GM21717 (cell line): ENCODE measurements at regions not wholly inside any gene's neighbourhood (a gene's known extent, or its start where the extent isn't known, plus 50 kb on each side); places are given as distances from the start of the nearest gene placed in this dataset.
A peak's percentile ranks its signal among the peaks of the same experiment; 100 is the strongest.
"Not testable (repeated sequence)": the region's sequence is repeated elsewhere in the genome, so short reads cannot be mapped to it uniquely, and the experiment has no call there.

Source experiments
- ATAC-seq: cut with Tn5 transposase; IDR thresholded peaks from one replicate; pipeline ENCODE4 v1.9.1; 2021; ENCODE audit warnings: mild to moderate bottlenecking, moderate library complexity; ENCODE audit not compliant: unreplicated experiment

DNA sequence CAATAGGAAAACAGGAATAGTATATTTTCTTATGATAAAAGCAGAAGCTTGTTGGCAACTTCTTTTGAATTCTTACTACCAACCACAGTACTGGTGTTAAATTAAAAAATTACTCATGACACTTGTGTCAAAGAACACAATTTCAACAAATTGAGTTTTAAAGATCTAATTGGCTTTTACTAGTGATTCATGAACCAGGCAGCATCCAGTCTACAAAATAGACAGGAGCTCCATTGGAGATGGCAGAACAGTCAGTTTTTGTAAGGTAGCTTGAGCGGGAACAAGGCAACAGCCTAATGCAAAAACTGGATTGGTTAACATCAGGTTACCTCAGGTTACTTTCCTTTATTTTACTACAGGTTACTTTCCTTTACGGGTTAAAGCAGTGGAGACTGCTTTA lies 181.3 kb upstream of the THBS1 start:
- no peak for ATAC-seq

DNA sequence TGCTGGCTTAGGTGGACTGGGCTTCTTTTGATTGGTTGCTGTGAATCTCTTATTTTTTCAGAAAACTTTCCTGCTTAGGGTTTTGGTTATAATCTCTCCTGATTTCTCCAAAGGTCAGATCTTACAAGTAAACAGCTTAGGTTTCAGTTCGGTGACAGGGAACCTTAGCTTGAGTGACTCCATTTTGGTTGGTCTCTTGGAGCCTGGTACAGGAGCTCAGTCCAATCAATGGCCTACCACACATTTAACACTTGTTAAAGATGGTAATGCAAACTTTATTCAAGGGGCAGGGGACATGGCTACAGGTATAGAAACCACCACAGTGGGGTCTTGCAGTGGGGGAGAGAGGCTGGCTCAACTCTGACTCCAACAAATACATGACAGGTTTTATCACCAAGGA lies 180.9 kb upstream of the THBS1 start:
- ATAC-seq = no peak

DNA sequence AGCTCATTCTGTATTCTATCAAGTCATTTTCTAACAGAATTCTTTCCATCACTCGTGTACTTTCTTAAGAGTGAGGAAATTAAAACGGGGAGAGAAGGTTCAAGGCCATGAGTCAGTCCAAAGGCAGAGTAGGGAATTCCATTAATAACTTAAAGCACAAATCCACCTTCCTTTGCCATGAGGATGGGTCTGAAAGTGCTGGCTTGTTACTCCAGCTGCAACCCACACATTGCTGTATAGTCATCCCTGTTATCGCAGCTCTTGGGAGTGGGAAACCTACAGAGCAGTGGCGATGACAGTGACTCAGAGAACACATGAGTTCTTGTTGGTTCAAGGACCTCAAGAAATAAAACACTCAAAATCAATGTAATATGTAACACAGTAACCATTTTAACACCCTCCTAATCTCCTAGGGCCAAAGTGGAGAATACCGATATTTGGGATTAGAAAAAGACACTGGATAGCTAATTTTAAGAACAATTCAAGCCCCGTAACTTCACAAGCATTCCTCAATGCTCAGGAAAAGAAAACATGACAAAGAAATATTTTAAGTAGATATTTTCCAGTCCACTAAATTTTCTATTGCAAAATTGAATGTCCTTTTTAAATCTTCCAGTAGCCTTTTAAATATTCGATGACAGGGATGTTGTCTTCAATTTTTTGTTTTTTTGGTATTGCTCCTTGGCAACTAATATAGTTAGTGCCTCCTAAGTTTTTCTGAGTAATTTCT lies 179.9 kb upstream of the THBS1 start:
- no peak for ATAC-seq

DNA sequence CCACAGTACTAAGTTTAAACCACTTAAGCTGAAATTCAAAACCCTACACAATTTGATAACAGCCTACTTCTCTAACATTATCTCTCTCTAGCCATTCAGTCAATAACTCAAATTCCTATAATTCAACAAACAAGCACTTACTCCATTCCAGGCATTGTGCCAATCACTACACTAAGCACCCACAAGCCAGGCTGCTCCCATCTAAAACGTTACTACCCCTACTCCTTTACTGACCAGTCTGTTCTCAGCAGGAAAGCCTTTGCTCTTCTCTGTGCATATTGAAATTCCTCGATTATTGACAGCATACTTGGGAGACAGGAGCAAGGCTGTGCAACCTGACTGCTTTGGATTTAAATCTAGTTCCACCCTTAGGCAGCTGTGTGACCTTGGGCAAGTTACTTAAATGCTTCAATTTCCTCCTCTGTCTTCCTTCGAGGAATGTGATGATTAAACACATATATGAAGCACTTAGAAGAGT lies 177.2 kb upstream of the THBS1 start:
- ATAC-seq = no peak

DNA sequence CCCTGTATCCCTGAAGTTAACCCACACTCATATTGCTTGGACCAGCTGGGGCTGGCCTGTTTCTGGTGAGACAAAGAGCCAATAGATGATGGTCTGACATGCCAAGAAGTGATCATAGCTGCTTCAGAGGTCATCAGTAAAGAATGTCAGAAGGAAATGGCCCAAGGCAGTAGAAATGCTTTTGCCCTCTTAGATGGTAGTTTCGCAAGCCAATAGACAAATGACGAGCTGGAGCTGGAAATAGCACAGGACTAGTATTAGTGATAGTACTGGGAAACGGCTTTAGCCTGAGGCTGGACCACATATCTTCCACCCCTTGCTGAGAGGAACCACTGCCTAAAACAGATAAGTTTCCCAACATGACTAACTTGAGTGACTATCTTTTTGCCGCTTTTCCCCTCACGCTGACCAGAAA lies 176.1 kb upstream of the THBS1 start:
- ATAC-seq = no peak

DNA sequence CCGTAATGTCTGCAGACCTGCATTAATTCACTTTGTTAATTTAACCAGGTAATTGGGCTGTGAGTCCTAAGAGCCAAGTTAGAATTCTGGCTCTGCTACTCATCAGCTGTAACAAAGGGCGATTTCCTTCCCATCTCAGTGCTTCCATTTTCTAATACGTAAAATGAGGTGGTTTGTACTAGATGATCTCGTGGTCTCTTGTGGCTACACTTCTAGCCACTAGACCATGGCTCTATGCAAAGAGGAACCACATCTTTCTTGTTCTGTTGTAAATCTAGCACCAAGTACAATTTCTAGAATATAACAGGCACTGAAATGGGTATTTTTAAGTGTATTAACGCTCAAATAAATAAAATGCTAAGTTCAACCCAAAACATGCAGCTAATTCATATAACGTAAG lies 174.4 kb upstream of the THBS1 start:
- peak; percentile 76 for ATAC-seq

DNA sequence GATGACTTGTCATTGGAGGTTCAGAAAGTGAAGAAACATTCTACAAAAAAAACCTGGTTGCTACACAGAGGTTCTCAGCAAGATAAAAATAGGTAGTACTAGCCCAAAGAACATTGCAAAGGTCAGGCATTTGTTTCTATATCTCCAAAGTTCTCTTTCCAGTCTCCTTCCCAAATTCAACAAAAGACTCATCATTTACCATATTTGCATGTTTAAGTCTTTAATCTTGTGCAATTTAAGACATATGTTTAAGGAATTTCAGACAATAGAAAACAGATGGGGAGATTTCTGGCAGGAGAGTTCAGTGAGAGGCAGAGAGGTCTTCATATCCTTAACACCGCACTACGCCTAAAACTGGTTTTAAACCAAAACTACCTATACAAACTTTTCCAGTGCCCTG lies 173.8 kb upstream of the THBS1 start:
- no peak for ATAC-seq

DNA sequence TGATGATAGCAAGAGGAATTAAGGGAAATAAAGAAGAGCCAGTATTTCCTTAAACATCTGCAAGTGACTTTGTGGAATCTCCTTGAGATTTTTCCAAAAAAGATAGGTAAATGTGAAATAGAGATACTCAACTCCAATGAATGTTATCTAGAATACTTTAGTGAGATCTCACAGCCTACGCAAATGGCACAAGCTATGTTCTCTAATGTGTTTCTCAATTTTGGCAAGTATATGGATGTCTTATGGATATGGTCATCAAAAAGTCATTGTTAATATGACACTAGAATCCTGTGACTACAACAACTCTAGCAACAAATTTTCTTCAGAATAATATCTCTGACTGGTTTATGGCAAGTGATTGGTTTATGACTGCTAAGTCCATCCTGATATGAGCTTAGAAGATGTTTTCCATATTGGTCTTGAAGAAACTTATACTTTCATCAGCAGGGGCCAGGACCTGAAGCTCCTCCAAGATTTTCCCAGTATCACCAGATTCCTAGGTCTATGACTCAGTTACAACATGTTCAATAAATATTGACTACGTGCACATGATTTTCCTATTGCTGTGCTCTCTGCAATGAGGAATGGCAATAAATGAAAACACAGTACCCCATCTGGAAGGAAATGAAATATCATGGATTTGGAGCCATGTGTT lies 170.9 kb upstream of the THBS1 start:
- no peak for ATAC-seq

DNA sequence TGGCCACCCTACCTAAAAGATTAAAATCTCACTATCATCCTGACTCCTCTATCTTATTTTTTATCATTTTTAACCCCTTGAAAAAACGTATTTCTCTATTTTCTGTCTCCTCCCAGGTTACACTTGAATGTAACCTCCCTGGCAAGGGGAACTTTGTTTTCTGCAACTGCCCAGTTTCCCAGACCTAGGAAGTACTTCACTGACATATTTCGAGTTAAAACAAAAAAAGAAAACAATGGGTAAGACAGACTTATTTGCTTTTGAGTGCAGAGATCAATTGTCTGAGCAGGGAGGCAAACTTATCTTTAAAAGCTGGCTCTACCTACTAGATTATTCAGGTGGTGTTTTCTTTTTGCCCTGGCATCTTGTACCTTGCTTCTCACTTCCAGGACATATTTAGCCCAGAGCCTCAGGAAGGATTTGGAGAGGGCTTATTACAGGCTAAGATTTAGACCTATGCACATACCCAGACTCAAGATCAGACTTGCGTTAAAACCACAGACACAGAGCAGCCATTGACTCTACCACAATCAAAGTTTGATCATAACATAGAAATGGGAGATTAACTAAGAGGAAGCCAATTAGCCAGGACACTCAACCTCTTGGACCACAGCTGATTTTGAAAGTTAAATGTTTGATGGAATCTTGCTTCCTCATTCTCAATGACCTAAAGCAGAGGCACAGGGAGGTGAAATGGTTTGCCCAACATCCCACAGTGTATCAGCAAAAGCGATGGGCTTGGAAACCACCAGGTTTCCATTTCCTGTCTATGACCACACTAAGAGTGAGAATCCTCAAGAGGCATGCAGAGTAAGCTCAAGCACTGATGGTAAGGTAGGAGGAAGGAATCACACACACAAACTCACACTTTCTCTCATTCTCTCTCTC lies 169.5 kb upstream of the THBS1 start:
- peak; percentile 89 for ATAC-seq

DNA sequence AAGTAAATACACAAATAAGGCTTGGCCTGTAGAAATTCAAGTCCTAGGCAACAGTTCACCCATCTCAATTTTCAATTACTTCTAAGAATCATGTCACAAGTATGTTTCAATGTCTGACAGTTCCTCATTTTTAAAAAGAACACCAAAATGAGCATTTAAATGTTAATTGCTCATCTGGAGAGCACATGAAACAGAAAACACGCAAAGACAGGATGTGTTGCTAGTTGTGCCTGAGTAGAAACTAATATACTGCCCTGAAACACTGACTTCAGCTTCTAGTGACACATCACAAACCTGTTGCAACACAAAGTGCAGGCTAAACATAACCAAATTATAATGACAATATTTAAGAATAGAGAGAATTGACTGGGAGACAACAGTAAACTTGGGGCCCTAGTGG lies 167.3 kb upstream of the THBS1 start:
- ATAC-seq = peak; percentile 59

DNA sequence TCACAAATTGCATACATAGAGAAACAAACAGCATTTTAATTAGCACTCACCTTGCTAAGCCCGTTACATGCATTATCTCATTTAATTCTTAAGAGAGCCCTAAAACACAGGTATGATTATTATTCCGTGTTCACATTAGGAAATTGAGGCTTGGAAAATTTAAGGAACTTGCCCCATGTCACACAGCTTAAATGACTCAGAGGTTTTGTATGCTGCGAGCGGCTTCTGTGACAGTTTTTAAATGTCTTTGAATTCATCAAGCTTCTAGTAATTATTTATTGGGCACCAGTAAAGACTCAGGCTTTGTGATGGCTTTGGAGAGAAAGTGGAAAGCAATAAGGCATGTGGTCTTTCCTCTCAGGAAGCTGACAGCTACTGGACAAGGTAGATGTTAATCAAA lies 166.7 kb upstream of the THBS1 start:
- no peak for ATAC-seq

DNA sequence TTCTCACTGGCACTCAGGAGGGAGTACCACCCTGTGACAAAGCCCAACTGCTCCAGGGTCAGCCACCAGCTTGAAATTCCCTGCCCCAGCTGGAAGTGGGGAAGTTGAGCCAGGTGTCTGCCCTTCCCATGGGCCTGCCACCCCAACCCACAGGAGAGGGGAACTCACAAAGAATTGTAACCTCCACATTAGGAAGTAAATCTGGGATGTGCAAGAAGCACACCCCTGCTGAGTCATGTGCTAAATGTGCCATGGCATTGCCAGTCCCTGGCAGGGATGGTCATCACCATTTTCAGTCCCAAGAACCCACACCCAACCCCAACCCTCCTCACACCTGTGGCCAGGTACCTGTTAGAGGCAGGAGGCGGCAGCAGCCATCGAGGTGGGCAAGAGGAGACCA lies 165.2 kb upstream of the THBS1 start:
- no peak for ATAC-seq

DNA sequence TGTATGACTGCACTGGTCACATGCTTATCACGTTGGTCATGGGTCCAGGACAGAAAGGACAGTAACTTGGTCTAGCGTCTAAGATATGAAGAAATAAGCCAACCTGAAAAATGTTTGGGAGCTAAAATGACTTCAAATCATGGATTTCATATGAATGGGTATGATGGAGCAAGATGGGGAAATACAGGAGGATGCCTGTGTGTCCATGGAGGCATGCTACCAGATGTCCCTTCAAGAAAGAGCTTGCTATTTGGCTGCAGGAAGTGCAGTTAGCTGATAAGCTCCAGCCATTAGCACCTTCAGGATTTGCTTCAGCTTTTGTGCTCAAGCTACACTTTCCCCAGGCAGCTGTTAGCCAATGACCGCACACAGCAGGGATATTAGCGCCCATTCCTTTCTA lies 164.6 kb upstream of the THBS1 start:
- no peak for ATAC-seq

DNA sequence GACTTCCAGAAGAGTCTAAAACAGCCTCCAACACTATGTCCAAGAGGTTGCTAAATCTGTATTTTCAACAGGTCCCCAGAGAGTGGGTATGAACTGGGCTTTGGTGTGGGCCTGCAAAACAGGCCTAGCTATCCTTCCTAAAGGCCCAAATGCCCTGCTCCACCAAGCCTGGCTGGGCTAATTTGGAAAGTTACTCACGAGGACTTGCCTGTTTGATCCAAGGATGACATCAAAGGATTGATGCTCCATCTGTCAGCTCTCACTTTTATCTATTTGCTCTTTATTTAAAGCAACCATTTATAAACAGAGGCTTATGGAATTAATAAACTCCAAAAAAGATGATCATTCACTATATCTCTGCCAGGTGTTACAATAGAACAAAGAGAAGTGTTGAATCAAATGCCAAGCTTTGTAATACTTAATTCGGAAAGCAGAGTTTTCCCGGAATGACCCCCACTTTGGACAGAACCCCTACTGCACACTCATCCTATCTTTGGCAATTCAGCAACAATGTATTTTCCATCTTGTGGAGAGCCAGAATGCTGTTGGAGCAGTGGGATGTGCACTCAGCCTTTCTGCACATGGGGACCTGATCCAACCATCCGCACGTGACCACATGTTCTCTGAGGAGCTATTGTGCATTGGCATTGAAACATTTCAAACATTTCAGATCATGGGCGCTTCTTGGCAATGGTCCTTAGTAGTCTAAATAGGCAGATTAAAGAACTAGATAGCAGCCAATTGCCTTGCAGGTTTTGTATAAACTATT lies 163.3 kb upstream of the THBS1 start:
- ATAC-seq = no peak

DNA sequence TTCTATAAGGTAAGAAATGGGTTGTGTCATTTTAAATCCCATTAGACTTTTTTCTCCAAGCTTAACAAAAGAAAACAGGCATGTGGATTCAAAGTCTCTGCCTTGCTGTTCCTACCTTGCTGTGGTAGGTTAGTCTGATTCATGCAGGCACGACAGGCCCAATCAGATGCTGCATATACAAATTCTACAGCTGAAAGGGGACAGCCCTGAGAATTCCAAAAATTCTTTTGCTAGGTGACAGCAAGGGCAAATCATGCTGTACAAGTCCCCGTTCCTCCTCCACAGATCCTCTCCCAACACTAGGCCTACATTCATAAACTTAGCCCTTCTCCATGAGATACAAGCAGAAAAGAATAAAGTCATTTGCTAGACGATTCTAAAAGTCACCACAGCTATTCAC lies 161.2 kb upstream of the THBS1 start:
- no peak for ATAC-seq

DNA sequence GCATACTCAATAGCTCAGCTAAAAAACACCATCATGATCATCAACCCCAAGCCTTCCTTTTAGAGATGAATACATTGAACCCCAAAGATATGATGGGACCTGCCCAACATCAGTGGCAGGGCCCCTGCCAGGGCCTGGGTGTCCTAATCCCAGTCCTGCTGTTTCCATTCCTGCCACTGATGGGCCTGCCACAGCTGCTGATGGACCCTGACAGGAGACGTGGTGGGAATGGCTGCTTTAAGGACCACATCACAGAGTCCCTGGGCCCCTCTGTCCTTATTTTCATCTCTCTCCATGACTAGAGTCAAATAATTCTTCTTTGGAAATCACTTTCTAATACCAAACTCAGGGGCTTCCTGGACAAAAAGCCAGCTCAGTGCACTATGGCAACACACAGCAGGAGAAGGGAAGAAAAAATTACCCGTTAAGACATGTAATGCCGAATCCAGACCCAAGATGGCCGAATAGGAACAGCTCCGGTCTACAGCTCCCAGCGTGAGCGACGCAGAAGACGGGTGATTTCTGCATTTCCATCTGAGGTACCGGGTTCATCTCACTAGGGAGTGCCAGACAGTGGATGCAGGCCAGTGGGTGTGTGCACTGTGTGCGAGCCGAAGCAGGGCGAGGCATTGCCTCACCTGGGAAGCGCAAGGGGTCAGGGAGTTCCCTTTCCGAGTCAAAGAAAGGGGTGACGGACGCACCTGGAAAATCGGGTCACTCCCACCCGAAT lies 160.6 kb upstream of the THBS1 start:
- not testable (repeated sequence) for ATAC-seq

DNA sequence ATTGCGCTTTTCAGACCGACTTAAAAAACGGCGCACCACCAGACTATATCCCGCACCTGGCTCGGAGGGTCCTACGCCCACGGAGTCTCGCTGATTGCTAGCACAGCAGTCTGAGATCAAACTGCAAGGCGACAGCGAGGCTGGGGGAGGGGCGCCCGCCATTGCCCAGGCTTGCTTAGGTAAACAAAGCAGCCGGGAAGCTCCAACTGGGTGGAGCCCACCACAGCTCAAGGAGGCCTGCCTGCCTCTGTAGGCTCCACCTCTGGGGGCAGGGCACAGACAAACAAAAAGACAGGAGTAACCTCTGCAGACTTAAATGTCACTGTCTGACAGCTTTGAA lies 160.1 kb upstream of the THBS1 start:
- ATAC-seq = not testable (repeated sequence)

DNA sequence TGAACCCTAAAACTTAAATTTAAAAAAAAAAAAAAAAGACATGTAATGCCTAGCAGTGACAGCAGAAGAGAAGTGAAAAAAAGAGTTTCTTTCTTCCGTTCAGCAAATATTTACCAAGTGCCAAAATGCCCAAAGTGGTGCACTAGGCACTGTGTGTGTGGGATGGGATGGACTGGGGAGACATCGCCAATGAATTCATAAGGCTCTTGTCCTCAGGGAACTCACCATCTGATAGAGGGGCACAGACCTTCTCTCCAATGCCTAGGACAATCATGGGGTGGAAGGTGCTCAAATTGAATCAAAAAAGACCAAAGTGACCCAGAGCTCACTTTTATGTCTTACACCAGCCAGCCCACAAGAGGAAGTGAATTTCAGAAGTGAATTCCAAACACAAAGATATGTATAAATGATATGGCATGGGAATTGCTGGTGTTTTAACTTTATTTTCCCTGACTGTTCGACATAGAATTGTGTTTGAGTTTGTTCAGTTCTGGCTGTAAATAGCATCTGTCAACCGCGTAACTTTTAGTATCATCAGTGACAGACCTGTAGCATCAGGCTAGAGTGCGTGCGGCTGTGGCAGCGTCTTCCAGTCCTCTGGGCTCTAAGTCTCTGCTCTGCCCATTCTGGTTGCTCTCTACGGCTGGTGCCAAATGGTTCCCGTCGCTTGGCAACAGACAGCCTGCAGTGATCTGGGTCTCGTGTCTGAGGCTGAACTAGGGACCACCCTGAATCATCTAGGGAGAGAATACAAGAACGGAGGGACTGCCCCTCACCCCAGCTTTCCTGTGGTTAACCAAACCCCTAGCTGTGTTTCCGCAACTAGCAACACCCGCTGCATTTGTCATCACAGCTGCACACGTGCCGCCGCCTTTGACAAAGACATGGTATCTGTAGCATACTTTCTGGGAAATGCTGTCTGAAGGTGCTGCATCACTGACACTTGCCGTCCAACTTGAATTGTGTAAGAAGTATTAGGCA lies 154.0 kb upstream of the THBS1 start:
- ATAC-seq = peak; percentile 86

DNA sequence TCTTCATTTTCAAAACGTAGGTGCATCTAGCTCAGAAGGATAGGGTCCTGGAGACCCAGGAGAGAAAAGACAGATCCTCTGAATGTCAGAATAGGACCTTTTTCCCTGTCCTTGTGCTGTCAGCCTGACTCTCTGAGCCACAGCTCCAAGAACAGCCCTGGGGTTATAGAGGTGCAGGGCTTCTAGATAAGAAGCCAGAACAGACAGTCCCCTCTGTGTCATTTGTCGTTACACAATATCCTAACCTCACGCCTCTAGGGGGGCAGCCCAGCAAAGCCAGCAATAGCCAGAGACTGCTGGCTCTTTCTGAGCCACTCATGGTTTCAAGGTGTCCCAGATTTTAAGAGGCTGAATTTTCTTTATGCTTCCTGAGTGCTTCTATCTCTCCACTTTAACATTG lies 153.2 kb upstream of the THBS1 start:
- peak; percentile 29 for ATAC-seq
